ENCODE measurements at regions not wholly inside any gene's neighbourhood (a gene's known extent, or its start where the extent isn't known, plus 50 kb on each side); places are given as distances from the start of the nearest gene placed in this dataset.

DNA sequence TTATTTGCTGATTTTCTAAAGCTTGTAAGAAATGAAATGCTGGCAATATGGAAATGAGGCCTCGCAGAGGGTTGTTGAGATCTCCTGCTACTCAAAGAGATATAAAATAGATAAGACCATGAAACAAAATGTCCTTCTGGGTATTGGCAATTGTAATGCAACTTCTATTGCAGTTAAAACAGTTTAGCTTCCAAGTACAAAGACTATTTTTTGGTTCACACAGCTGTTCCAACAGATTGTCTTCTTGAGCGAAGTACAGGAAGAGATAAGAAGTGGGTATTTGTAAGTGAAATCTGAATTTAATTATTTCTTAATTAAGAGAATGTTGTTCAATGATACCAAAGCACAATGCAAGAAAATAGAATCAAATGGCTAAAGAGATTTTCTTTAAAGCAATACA lies 801.5 kb upstream of the GBE1 start:
- TF ChIP-seq, protein P1, sequence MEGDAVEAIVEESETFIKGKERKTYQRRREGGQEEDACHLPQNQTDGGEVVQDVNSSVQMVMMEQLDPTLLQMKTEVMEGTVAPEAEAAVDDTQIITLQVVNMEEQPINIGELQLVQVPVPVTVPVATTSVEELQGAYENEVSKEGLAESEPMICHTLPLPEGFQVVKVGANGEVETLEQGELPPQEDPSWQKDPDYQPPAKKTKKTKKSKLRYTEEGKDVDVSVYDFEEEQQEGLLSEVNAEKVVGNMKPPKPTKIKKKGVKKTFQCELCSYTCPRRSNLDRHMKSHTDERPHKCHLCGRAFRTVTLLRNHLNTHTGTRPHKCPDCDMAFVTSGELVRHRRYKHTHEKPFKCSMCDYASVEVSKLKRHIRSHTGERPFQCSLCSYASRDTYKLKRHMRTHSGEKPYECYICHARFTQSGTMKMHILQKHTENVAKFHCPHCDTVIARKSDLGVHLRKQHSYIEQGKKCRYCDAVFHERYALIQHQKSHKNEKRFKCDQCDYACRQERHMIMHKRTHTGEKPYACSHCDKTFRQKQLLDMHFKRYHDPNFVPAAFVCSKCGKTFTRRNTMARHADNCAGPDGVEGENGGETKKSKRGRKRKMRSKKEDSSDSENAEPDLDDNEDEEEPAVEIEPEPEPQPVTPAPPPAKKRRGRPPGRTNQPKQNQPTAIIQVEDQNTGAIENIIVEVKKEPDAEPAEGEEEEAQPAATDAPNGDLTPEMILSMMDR (IDR thresholded peaks at IDR 0.05; ENCODE audit: low read length), result no peak
- TF ChIP-seq EZH2phosphoT487 (IDR thresholded peaks at IDR 0.05; ENCODE audit: low read length) (no peak), EZH2 (optimal IDR thresholded peaks at IDR 0.05; ENCODE audit: low read depth, low read length) (no peak)

All from MM.1S (cell line).